Hepatic stellate cell (primary cell): ENCODE measurements at regions not wholly inside any gene's neighbourhood (a gene's known extent, or its start where the extent isn't known, plus 50 kb on each side); places are given as distances from the start of the nearest gene placed in this dataset.

ENCODE experiments used
- DNase-seq: peaks from one replicate; pipeline ENCODE4 v3.0.0; 2011; ENCODE audit warnings: low spot score

GRCh38 chr10:123559066-123559822 lies 106.9 kb upstream of the GPR26 start:
- DNase-seq, result peak; percentile 77

GRCh38 chr10:123559823-123560092 lies 106.4 kb upstream of the GPR26 start:
- DNase-seq, result no peak

- DNase-seq, result no peak
Observed at GRCh38 chr10:123560301-123561140, 105.6 kb upstream of the GPR26 start.

GRCh38 chr10:123561141-123561440 lies 105.1 kb upstream of the GPR26 start:
- no peak for DNase-seq

GRCh38 chr10:123562387-123562786 lies 103.8 kb upstream of the GPR26 start:
- no peak for DNase-seq

- DNase-seq, result no peak
Observed at GRCh38 chr10:123562811-123563580, 103.2 kb upstream of the GPR26 start.

- no peak for DNase-seq
Observed at GRCh38 chr10:123563581-123563855, 102.6 kb upstream of the GPR26 start.

GRCh38 chr10:123563994-123564393 lies 102.2 kb upstream of the GPR26 start:
- no peak for DNase-seq

- no peak for DNase-seq
Observed at GRCh38 chr10:123564631-123565030, 101.5 kb upstream of the GPR26 start.

- no peak for DNase-seq
Observed at GRCh38 chr10:123565691-123566660, 100.2 kb upstream of the GPR26 start.

- DNase-seq, result no peak
Observed at GRCh38 chr10:123567984-123568739, 98.0 kb upstream of the GPR26 start.

- no peak for DNase-seq
Observed at GRCh38 chr10:123568751-123569150, 97.4 kb upstream of the GPR26 start.

GRCh38 chr10:123569436-123570035 lies 96.6 kb upstream of the GPR26 start:
- no peak for DNase-seq

- no peak for DNase-seq
Observed at GRCh38 chr10:123570051-123570897, 95.9 kb upstream of the GPR26 start.

- no peak for DNase-seq
Observed at GRCh38 chr10:123570898-123571515, 95.1 kb upstream of the GPR26 start.

- DNase-seq, result no peak
Observed at GRCh38 chr10:123571978-123572377, 94.2 kb upstream of the GPR26 start.

GRCh38 chr10:123573236-123574108 lies 92.7 kb upstream of the GPR26 start:
- DNase-seq, result no peak

GRCh38 chr10:123574109-123574698 lies 92.0 kb upstream of the GPR26 start:
- DNase-seq, result no peak
